SJSA1 (cell line): ENCODE measurements at regions not wholly inside any gene's neighbourhood (a gene's known extent, or its start where the extent isn't known, plus 50 kb on each side); places are given as distances from the start of the nearest gene placed in this dataset.

Experiments used
- DNase-seq, 2 experiments: peaks; one replicate each; pipeline ENCODE4 v3.0.0-alpha.2; 2015 to 2020; ENCODE audit warnings: low spot score in 2 of 2, low read depth in 1 of 2
- H3K27ac ChIP-seq: fragments of 250-450 bp; sonication (Bioruptor Pico); 2 replicates; pipeline ENCODE4 v1.5.1; 2020; ENCODE audit warnings: mild to moderate bottlenecking, moderate library complexity
- H3K27me3 ChIP-seq: fragments of 250-450 bp; sonication (Bioruptor Pico); replicated peaks from 2 replicates; pipeline ENCODE4 v1.5.1; 2020; ENCODE audit warnings: mild to moderate bottlenecking, moderate library complexity
- H3K36me3 ChIP-seq: fragments of 250-450 bp; sonication (Bioruptor Pico); 2 replicates; pipeline ENCODE4 v1.5.1; 2020; ENCODE audit warnings: mild to moderate bottlenecking
- H3K4me1 ChIP-seq: fragments of 250-450 bp; sonication (Bioruptor Pico); replicated peaks from 2 replicates; pipeline ENCODE4 v1.6.1; 2021; ENCODE audit warnings: mild to moderate bottlenecking
- H3K4me3 ChIP-seq: fragments of 250-450 bp; sonication (Bioruptor Pico); 2 replicates; pipeline ENCODE4 v1.5.1; 2020; ENCODE audit warnings: mild to moderate bottlenecking
- H3K9me3 ChIP-seq: fragments of 250-450 bp; sonication (Bioruptor Pico); replicated peaks from 2 replicates; pipeline ENCODE4 v1.5.1; 2020; ENCODE audit warnings: mild to moderate bottlenecking

DNA sequence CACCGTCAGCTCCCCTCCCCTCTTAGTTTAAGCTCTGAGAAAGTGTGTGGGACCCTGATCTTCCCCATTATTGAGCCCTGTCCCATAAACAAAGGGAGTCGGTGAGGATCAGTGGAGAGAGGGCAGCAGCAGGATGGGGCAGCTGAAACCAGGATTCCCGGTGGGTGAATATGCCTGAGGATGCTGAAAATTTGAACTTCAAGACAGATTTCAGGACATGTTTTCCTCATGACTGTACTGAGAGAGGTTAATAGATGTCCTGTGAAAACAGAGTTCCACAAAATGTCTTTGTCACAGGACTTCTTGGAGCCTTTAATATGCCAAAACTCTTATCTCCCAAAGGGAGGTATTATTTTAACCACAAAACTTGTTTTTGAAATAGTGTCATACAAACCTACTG lies 53.5 kb upstream of the SLC22A16 start:
- H3K4me1 ChIP-seq = peaks cover 73% of the 10 kb centered on the region
- H3K27ac ChIP-seq = peak overlapping the region; percentile 70
- H3K9me3 ChIP-seq = no peaks in the 10 kb centered on the region
- DNase-seq = peak in 1 of 2 experiments; percentile 23
- no peaks in the 10 kb centered on the region for H3K27me3 ChIP-seq
- peaks cover 8% of the 10 kb centered on the region for H3K36me3 ChIP-seq
- no peak overlapping the region for H3K4me3 ChIP-seq

DNA sequence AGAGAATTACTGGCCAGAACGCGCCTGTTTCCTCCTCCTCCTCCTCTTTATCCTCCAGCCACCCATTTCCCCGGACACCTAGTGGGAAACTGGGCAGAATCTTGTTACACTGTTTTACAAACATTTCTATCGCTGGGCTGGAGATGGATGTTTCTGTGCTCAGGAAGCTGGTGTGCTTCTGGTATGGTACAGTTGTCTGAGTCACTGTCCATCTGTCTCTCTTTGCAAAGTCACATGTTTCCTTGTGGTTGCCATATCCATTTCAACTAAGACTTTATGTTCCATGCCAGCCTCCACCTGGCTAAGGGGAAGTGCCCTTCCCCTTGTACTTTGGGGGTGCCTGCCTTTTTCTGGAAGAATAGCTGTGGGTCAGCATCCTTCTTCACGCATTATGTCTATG lies 52.9 kb upstream of the SLC22A16 start:
- H3K27me3 ChIP-seq = no peaks in the 10 kb centered on the region
- H3K9me3 ChIP-seq = no peaks in the 10 kb centered on the region
- no peak overlapping the region for H3K4me3 ChIP-seq
- peaks cover 8% of the 10 kb centered on the region for H3K36me3 ChIP-seq
- peak overlapping the region; percentile 70 for H3K27ac ChIP-seq
- DNase-seq = peak in 1 of 2 experiments; percentile 43
- peaks cover 67% of the 10 kb centered on the region for H3K4me1 ChIP-seq

DNA sequence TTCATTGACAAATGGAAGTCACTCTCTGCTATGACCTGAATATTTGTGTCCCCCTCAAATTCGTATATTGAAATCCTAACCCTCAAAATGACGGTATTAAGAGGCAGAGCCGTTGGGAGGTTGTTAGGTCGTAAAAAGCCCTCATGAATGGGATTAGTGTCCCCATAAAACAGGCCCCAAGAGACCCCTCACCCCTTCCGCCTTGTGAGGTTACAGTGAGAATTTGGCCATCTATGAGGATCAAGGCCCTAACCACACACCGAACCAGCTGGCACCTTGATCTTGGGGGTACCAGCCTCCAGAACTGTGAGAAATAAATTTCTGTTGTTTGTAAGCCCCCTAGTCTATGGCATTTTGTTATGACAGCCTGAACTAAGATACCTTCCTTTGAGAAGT lies 52.5 kb upstream of the SLC22A16 start:
- Histone ChIP-seq H3K27ac (peak overlapping the region; percentile 70), H3K36me3 (peaks cover 8% of the 10 kb centered on the region), H3K27me3 (no peaks in the 10 kb centered on the region), H3K9me3 (no peaks in the 10 kb centered on the region), H3K4me1 (peaks cover 63% of the 10 kb centered on the region), H3K4me3 (no peak overlapping the region)
- DNase-seq = no peak

DNA sequence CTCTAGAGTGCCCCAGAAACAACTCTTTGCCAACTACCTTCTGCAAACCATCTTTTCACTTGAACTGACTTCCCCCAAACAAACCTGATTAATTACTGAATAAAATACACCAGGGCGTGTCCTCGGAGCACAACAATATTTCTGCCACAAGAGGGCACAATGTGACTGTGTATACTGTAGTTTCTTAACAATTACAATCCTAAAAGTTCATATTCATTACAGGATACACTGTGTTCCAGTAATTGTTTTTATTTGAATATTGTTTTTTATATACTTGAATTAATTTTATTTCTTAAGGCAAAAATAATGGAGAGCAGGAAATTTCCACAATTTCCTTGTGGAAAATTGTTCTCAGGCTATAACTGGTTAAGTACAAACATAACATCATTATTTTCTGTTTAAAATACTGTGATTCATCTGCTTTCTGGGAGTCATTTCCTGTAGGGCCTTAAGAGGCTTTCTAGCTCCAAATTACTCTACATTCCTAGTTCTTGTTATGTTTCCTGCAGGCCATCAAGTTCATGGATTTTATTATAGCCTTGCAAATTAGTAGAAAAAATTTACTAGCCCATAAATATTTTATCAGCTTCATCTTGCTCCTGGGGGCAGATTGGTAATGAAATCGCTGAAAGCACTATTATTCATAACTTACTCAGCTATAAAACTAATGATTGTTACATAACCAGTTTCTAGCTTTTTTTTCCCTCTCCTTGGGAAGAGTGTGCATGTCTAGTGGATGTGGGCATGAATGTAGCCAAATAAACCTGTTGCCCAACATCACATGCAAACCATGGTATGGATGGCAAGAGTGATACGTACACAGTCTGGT lies 51.9 kb upstream of the SLC22A16 start:
- H3K9me3 ChIP-seq = no peaks in the 10 kb centered on the region
- no peak overlapping the region for H3K4me3 ChIP-seq
- DNase-seq = peak; percentile 54 to 82
- no peaks in the 10 kb centered on the region for H3K27me3 ChIP-seq
- H3K36me3 ChIP-seq = peaks cover 8% of the 10 kb centered on the region
- peak overlapping the region; percentile 70 for H3K27ac ChIP-seq
- peaks cover 57% of the 10 kb centered on the region for H3K4me1 ChIP-seq

DNA sequence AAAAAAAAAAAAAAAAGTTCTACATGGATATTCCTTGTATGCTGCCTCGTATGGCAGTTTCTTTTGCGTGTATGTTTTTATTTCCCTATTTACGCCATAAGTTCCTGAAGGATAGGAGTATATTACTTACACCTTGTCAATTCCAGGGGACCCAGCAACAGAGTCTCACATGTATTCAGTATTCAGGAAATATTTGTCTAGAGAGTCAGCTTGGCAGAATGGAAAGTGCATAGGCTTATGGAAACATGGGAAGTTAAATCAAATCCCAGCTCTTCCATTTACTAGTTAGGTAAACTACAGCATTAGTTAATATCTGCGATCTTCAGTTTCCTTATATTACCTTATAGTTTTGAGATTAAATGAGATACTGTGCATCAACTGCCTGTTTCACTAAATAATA lies 51.1 kb upstream of the SLC22A16 start:
- H3K36me3 ChIP-seq = peaks cover 8% of the 10 kb centered on the region
- H3K4me1 ChIP-seq = peaks cover 49% of the 10 kb centered on the region
- no peak for DNase-seq
- no peak overlapping the region for H3K4me3 ChIP-seq
- H3K27me3 ChIP-seq = no peaks in the 10 kb centered on the region
- no peaks in the 10 kb centered on the region for H3K9me3 ChIP-seq
- peak overlapping the region; percentile 70 for H3K27ac ChIP-seq

DNA sequence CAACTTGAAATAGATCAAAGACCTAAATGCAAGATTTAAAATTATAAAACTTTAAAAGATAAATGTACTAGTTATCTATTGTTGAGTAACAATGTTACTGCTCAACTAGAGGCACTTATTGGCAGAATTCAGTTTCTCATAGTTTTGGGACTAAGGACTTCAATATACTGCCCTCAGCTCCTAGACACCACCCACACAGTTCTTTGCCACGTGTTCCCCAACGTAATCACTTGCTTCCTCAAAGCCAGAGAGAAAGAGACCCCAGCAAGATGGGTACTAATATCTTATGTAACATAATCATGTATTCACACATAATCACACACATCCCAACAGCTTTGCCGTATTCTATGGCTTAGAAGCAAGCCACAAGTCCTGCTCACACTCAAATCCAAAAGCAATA lies 50.3 kb upstream of the SLC22A16 start:
- Histone ChIP-seq H3K9me3 (no peaks in the 10 kb centered on the region), H3K27ac (no peak overlapping the region), H3K36me3 (peaks cover 8% of the 10 kb centered on the region), H3K4me1 (peaks cover 41% of the 10 kb centered on the region), H3K4me3 (no peak overlapping the region), H3K27me3 (no peaks in the 10 kb centered on the region)
- no peak for DNase-seq
